H7 (cell line): ENCODE measurements at regions not wholly inside any gene's neighbourhood (a gene's known extent, or its start where the extent isn't known, plus 50 kb on each side); places are given as distances from the start of the nearest gene placed in this dataset.

Experiments used
- DNase-seq: peaks from one replicate; pipeline ENCODE4 v3.0.0; 2012
- H3K27me3 ChIP-seq: 2 replicates; pipeline ENCODE4 v1.6.0; 2011; ENCODE audit warnings: mild to moderate bottlenecking, low read length; ENCODE audit not compliant: control insufficient read depth, insufficient read depth
- H3K36me3 ChIP-seq: replicated peaks from 2 replicates; pipeline ENCODE4 v1.5.1; 2011; ENCODE audit warnings: low read length; ENCODE audit not compliant: control insufficient read depth, insufficient read depth
- H3K4me3 ChIP-seq: 2 replicates; pipeline ENCODE4 v1.5.1; 2011; ENCODE audit warnings: low read depth, mild to moderate bottlenecking, control low read depth, low read length, moderate library complexity; ENCODE audit not compliant: insufficient read depth

GRCh38 chr2:71935262-71935848, 212.3 kb downstream of the CYP26B1 start:
- no peak overlapping the region for H3K4me3 ChIP-seq
- no peak for DNase-seq
- no peaks in the 10 kb centered on the region for H3K36me3 ChIP-seq
- no peaks in the 10 kb centered on the region for H3K27me3 ChIP-seq

DNA sequence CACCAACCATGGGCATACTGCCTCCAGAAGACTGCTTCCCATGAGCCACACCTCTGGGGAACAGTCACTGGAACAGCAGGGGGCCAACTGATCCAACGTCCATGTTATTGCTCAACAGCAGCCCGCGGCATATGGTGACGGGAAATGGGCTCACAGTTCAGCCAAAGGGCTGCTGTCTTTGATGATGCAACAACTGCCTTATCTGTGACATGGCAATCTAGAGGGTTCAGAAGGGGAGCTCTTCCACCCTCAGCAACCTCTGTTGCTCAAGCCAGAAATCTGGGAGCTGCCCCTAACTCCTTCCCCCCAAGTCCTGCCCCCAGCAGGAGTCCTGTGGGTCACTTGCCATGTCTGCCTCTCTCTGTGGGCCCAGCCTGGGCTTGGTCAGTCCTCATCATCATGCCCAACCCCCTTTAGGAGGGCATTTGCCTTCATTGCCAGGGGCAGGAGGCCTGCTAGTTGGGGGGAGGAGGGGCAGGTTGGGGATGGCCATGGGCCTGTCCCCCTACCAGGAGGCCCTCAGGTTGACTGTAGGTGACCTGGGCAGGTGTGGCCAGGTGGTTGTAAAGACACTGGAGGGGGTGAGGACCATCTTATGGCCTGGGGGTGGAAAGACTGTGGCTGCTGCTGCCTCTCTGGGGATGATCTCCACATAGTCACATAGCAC, 212.9 kb downstream of the CYP26B1 start:
- H3K4me3 ChIP-seq, result no peak overlapping the region
- peak; percentile 9 for DNase-seq
- no peaks in the 10 kb centered on the region for H3K27me3 ChIP-seq
- H3K36me3 ChIP-seq, result no peaks in the 10 kb centered on the region

DNA sequence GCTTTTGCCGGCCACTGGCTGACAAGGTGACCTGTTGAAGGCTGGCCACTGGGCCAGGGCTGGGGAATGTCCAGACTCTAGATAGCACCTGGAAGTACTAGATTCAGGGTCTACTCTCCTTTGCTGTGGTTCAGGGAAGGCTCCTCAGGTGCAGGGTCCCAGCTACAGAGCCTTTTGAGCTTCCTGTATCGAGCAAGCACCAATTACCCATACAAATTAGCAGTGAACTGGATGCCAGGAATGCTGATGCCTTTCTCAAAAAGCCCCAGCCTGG, 213.4 kb downstream of the CYP26B1 start:
- no peak overlapping the region for H3K4me3 ChIP-seq
- no peaks in the 10 kb centered on the region for H3K36me3 ChIP-seq
- DNase-seq, result peak; percentile 1
- no peaks in the 10 kb centered on the region for H3K27me3 ChIP-seq

- Histone ChIP-seq H3K27me3 (no peaks in the 10 kb centered on the region), H3K4me3 (no peak overlapping the region), H3K36me3 (no peaks in the 10 kb centered on the region)
- DNase-seq, result peak; percentile 52
These were observed 214.0 kb downstream of the CYP26B1 start for GRCh38 chr2:71933467-71934319.

DNA sequence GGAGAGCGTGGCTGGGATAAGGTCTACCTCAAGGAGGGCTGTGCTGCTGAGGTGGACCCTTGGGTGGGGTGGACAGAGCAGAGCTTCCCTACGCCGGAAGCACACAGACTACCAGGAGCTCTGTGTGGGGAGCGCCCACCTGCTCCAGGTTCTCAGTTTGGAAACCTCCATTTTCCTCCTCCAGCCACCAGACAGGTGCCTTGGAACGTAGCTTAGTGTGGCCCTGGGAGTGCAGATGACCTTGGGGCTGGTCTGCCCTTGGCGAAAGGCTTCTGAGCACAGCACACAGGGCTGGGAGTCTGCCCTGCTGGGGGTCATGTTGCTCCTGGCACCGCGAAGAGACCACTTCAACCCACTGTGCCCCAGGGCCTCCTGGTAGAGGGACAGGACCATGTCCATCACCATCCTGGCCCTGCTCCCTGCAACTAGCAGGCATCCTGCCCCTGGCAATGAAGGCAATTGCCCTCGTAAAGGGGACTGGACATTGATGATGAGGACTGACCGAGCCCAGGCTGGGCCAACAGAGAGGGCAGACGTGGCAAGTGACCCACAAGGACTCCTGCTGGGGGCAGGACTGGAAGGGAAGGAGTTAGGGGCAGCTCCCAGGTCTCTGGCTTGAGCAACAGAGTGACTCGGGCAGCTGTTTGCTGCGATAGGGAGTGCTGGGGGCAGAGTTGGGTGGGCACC, 214.7 kb downstream of the CYP26B1 start:
- H3K27me3 ChIP-seq, result no peaks in the 10 kb centered on the region
- no peaks in the 10 kb centered on the region for H3K36me3 ChIP-seq
- no peak overlapping the region for H3K4me3 ChIP-seq
- DNase-seq, result no peak

DNA sequence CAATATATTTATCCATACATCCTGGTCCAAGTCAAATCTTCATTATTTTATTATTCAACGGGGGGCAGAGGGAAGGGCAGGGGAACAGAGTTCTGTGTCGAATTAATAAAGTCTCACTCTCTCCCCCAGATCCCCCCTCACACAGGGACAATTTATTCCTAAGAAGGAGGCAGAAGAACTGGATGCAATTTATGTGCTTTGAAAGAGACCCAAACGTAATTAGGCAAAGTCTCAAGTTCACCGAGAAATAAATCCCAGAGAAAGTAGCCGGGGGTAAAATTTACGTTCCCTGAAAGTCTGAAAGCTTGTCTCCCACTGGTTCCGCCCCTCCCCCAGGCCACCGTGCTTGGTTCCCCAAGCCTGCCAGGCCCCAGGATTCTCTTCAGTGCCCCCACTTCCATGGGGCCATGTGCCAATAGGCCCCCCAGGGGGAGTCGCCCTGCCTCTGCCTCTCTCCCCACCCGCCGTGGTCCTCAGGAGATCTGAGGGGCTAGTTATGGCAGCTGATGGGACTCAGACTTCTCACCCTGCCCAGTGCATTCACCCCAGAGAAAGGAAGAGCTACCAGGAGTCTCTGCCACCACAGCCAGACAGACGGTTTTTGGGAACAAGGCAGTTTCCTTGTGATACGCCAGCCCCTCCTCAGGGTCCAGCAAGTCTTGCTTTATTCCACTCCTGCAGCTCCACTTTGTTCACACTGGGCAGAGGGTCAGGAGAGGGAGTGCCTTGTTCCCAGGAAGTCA, 215.5 kb downstream of the CYP26B1 start:
- no peaks in the 10 kb centered on the region for H3K36me3 ChIP-seq
- no peak overlapping the region for H3K4me3 ChIP-seq
- peak; percentile 33 for DNase-seq
- H3K27me3 ChIP-seq, result no peaks in the 10 kb centered on the region

GRCh38 chr2:71930049-71930681, 217.5 kb downstream of the CYP26B1 start:
- H3K27me3 ChIP-seq, result no peaks in the 10 kb centered on the region
- no peak overlapping the region for H3K4me3 ChIP-seq
- DNase-seq, result peak; percentile 23
- H3K36me3 ChIP-seq, result no peaks in the 10 kb centered on the region

- Histone ChIP-seq H3K36me3 (no peaks in the 10 kb centered on the region), H3K27me3 (no peaks in the 10 kb centered on the region), H3K4me3 (no peak overlapping the region)
- peak; percentile 4 for DNase-seq
These were observed 218.2 kb downstream of the CYP26B1 start for GRCh38 chr2:71929482-71929772.

DNA sequence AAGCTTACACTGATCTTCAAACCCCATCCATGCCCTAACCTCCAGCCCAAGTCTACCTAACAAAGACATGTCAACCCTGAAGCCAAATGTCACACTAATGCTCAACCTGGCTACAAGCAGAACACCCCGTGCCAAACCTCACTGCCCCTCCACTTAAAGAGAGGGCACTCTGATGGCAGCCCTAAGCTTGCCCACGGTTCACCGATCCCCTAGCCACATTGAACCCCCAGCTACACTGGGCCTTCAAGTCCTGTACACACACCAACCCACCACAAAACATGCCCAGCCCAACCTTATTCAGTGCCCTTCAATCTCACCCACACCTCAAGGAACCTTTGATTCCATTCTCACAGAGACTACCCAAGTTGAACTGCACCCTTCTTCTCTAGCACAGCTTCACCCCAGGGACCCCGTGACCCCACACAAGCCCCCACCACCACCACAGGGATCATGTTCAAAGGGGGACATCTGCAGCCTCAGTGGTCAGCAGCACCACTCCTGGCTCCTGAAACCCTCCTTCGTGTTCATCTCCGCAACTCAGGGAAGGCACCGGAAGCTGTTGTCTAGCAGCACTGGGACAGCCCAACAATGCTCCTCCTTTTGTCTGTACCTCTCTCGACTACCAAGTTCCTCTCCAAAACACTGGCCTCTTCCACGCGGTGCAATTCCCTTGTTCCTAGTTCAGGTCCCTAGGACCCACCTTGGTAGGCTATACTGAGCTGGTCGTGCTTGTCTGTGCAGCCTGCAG, 218.8 kb downstream of the CYP26B1 start:
- H3K27me3 ChIP-seq, result no peaks in the 10 kb centered on the region
- H3K4me3 ChIP-seq, result no peak overlapping the region
- no peaks in the 10 kb centered on the region for H3K36me3 ChIP-seq
- peak; percentile 10 for DNase-seq

- H3K27me3 ChIP-seq, result no peaks in the 10 kb centered on the region
- DNase-seq, result peak; percentile 8
- no peaks in the 10 kb centered on the region for H3K36me3 ChIP-seq
- H3K4me3 ChIP-seq, result no peak overlapping the region
These were observed 219.6 kb downstream of the CYP26B1 start for GRCh38 chr2:71927757-71928715.

DNA sequence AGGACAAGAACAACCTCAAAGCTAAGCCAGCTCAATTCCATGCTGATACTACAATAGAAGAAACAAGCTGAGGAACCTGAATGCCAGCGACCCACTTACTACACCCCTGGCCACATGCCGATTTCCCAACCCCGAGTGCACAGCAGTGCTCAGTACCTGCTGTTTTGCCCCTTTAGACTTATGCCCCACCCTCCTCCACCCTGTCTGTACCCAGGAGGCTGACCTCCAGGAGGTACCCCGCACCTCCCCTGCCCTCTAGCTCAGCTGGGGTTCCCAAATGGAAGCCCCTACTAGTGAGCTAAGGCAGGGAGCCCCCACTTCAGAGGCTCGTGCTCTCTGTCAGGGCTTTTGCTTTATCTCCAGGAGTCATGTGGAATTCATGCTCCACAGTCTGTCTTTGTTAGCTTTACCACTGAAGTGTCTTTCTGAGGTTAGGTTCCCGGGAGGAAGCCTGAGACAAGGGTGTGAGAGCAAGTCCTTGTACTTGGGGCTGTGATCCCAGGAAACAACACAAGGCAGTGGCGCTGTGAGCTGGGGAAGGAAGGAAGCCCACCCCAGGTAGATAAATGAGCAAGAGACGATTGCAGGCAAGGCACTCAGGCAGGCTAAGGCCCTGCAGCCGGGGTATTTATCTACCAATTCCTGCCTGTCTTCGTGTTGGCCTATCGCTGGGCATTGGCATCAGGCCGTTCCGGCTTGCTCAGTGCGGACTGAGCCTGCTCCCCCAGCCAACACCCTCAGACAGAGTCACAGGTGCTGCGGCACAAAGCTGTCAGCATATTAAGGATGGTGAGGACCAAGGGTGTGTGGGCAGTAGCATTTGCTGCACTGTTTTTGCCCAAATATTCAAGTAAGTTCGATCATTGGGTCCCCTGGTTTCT, 220.5 kb downstream of the CYP26B1 start:
- H3K27me3 ChIP-seq, result no peaks in the 10 kb centered on the region
- H3K36me3 ChIP-seq, result no peaks in the 10 kb centered on the region
- DNase-seq, result peak; percentile 27
- no peak overlapping the region for H3K4me3 ChIP-seq

GRCh38 chr2:71926089-71926447, 221.6 kb downstream of the CYP26B1 start:
- no peaks in the 10 kb centered on the region for H3K36me3 ChIP-seq

More at GRCh38 chr2:71926089-71926447, 221.6 kb downstream of the CYP26B1 start:
- Histone ChIP-seq H3K27me3 (no peaks in the 10 kb centered on the region), H3K4me3 (no peak overlapping the region)
- DNase-seq, result peak; percentile 10
